Liver (tissue), 8 donors: ENCODE measurements at regions not wholly inside any gene's neighbourhood (a gene's known extent, or its start where the extent isn't known, plus 50 kb on each side); places are given as distances from the start of the nearest gene placed in this dataset.

Experiments used
- DNase-seq: peaks from one replicate; pipeline ENCODE4 v3.0.0-alpha.2; 2017; ENCODE audit warnings: low spot score
- H3K27ac ChIP-seq, 2 donors: one replicate each; pipeline ENCODE4 v1.7.0; 2013; ENCODE audit warnings: inconsistent platforms in 2 of 2, low read length in 2 of 2, control low read depth in 1 of 2, low read depth in 1 of 2, mild to moderate bottlenecking in 1 of 2
- H3K27me3 ChIP-seq, 4 donors: one replicate each; pipeline versions ENCODE4 v1.6.1 to v1.7.0; 2013; ENCODE audit warnings: low read length in 3 of 4, inconsistent platforms in 1 of 4, mild to moderate bottlenecking in 1 of 4, moderate library complexity in 1 of 4; ENCODE audit not compliant: control insufficient read depth in 4 of 4, insufficient read depth in 4 of 4
- H3K36me3 ChIP-seq, 4 donors: one replicate each; pipeline versions ENCODE4 v1.6.1 to v1.7.0; 2013; ENCODE audit warnings: low read length in 3 of 4, mild to moderate bottlenecking in 3 of 4, low read depth in 1 of 4, moderate library complexity in 1 of 4; ENCODE audit not compliant: control insufficient read depth in 4 of 4, insufficient read depth in 3 of 4
- H3K4me1 ChIP-seq, 4 donors: one replicate each; pipeline versions ENCODE4 v1.6.1 to v1.7.0; 2013; ENCODE audit warnings: low read length in 3 of 4, mild to moderate bottlenecking in 3 of 4, moderate library complexity in 1 of 4; ENCODE audit not compliant: control insufficient read depth in 4 of 4, insufficient read depth in 4 of 4
- H3K4me3 ChIP-seq, 3 donors: one replicate each; pipeline versions ENCODE4 v1.6.1 to v1.7.0; 2013; ENCODE audit warnings: low read length in 3 of 3, control low read depth in 1 of 3, low read depth in 1 of 3, mild to moderate bottlenecking in 1 of 3
- H3K9ac ChIP-seq, 2 donors: one replicate each; pipeline ENCODE4 v1.7.0; 2013; ENCODE audit warnings: low read length in 2 of 2, mild to moderate bottlenecking in 2 of 2, moderate library complexity in 2 of 2, control low read depth in 1 of 2, low read depth in 1 of 2
- H3K9me3 ChIP-seq, 4 donors: one replicate each; pipeline versions ENCODE4 v1.6.1 to v1.7.0; 2013; ENCODE audit warnings: low read length in 3 of 4; ENCODE audit not compliant: control insufficient read depth in 4 of 4
- ATF3 ChIP-seq: IDR thresholded peaks from 2 replicates; pipeline ENCODE4 v1.6.1; 2016; ENCODE audit warnings: antibody characterized with exemption
- CTCF ChIP-seq: fragments of 150-350 bp; IDR thresholded peaks from 2 replicates; pipeline ENCODE4 v1.5.1; 2017; ENCODE audit warnings: improper control_type of control experiment, low read depth, low read length; ENCODE audit not compliant: missing input control
- EGR1 ChIP-seq, 2 donors: IDR thresholded peaks; 2 replicates each; pipeline ENCODE4 v1.6.1; 2016 to 2018; ENCODE audit warnings: antibody characterized with exemption in 2 of 2, low read depth in 2 of 2
- FOXA1 ChIP-seq: IDR thresholded peaks from 2 replicates; pipeline ENCODE4 v1.6.1; 2016; ENCODE audit warnings: antibody characterized with exemption
- FOXA2 ChIP-seq: IDR thresholded peaks from 2 replicates; pipeline ENCODE4 v1.6.1; 2016; ENCODE audit warnings: antibody characterized with exemption
- GABPA ChIP-seq, 2 donors: IDR thresholded peaks in 1 of 2; conservative IDR thresholded peaks in 1 of 2; 2 replicates each; pipeline ENCODE4 v1.6.1; 2016; ENCODE audit warnings: antibody characterized with exemption in 2 of 2, mild to moderate bottlenecking in 1 of 2, moderate library complexity in 1 of 2
- HNF4A ChIP-seq, 2 donors: conservative IDR thresholded peaks; 2 replicates each; pipeline ENCODE4 v1.6.1; 2016; ENCODE audit warnings: antibody characterized with exemption in 2 of 2, mild to moderate bottlenecking in 2 of 2
- HNF4G ChIP-seq: IDR thresholded peaks from 2 replicates; pipeline ENCODE4 v1.6.1; 2016; ENCODE audit warnings: antibody characterized with exemption
- JUND ChIP-seq, 2 donors: IDR thresholded peaks; 2 replicates each; pipeline ENCODE4 v1.6.1; 2016; ENCODE audit warnings: antibody characterized with exemption in 2 of 2
- MAX ChIP-seq: IDR thresholded peaks from 2 replicates; pipeline ENCODE4 v1.6.1; 2016; ENCODE audit warnings: antibody characterized with exemption
- NR2F2 ChIP-seq: IDR thresholded peaks from 2 replicates; pipeline ENCODE4 v1.6.1; 2016; ENCODE audit warnings: antibody characterized with exemption
- RAD21 ChIP-seq, 2 donors: IDR thresholded peaks; 2 replicates each; pipeline ENCODE4 v1.6.1; 2016; ENCODE audit warnings: antibody characterized with exemption in 2 of 2, mild to moderate bottlenecking in 2 of 2
- REST ChIP-seq: IDR thresholded peaks from 2 replicates; pipeline ENCODE4 v1.6.1; 2016; ENCODE audit warnings: antibody characterized with exemption, mild to moderate bottlenecking
- RXRA ChIP-seq, 2 donors: IDR thresholded peaks; 2 replicates each; pipeline ENCODE4 v1.6.1; 2017 to 2018; ENCODE audit warnings: antibody characterized with exemption in 2 of 2, mild to moderate bottlenecking in 1 of 2
- SP1 ChIP-seq: IDR thresholded peaks from 2 replicates; pipeline ENCODE4 v1.6.1; 2018; ENCODE audit warnings: antibody characterized with exemption, mild to moderate bottlenecking
- TAF1 ChIP-seq: conservative IDR thresholded peaks from 2 replicates; pipeline ENCODE4 v1.6.1; 2016; ENCODE audit warnings: antibody characterized with exemption, mild to moderate bottlenecking
- YY1 ChIP-seq: IDR thresholded peaks from 2 replicates; pipeline ENCODE4 v1.6.1; 2016; ENCODE audit warnings: antibody characterized with exemption, mild to moderate bottlenecking
- ZBTB33 ChIP-seq: IDR thresholded peaks from 2 replicates; pipeline ENCODE4 v1.6.1; 2016; ENCODE audit warnings: antibody characterized with exemption
- WGBS: extraction: QIAGEN DNeasy Blood & Tissue Kit; methylation state at CpG from one replicate; pipeline ENCODE4 v1.1.7; 2013; 5-methylcytosine and 5-hydroxymethylcytosine counted together
- donor health status: healthy.
- donor health status: healthy.
- donor health status: healthy.
- donor health status: healthy.
- donor health status: healthy.

GRCh38 chr1:221230605-221231004, 351.4 kb downstream of the HLX start:
- DNase-seq, result no peak

GRCh38 chr1:221234791-221235190, 355.5 kb downstream of the HLX start:
- H3K27me3 ChIP-seq, result no peaks in the 10 kb centered on the region
- H3K4me1 ChIP-seq, result peaks cover 0 to 4% (median 2%) of the 10 kb centered on the region in 4 donors
- TF ChIP-seq RXRA (IDR thresholded peaks at IDR 0.05), result no peak
- no peak for TF ChIP-seq SP1
- TF ChIP-seq TAF1, result no peak
- no peak for TF ChIP-seq EGR1 (IDR thresholded peaks at IDR 0.05; ENCODE audit: low read depth in 2 of 2)
- no peak for TF ChIP-seq FOXA1
- TF ChIP-seq YY1, result no peak
- no peak for TF ChIP-seq CTCF
- no peak for TF ChIP-seq HNF4G
- TF ChIP-seq RAD21 (IDR thresholded peaks at IDR 0.05), result no peak
- TF ChIP-seq GABPA (IDR thresholded peaks at IDR 0.05 in 1 of 2, conservative IDR thresholded peaks at IDR 0.05 in 1 of 2), result no peak
- H3K9ac ChIP-seq, result no peak overlapping the region
- no peak overlapping the region for H3K27ac ChIP-seq
- H3K4me3 ChIP-seq, result no peak overlapping the region
- 80% methylated on average over 2 of the region's 2 CpGs for WGBS
- no peaks in the 10 kb centered on the region for H3K9me3 ChIP-seq
- DNase-seq, result no peak
- no peaks in the 10 kb centered on the region for H3K36me3 ChIP-seq

More at GRCh38 chr1:221230605-221231004, 351.4 kb downstream of the HLX start:
- Histone ChIP-seq H3K27ac (no peak overlapping the region), H3K4me1 (peaks cover 0 to 4% (median 2%) of the 10 kb centered on the region in 4 donors), H3K4me3 (no peak overlapping the region), H3K36me3 (no peaks in the 10 kb centered on the region), H3K9me3 (no peaks in the 10 kb centered on the region), H3K27me3 (no peaks in the 10 kb centered on the region), H3K9ac (no peak overlapping the region)
- 32% methylated on average over 1 of the region's 1 CpG for WGBS
- TF ChIP-seq ATF3, result peak; percentile 35
- peak; percentile 29 to 60 for TF ChIP-seq RAD21 (IDR thresholded peaks at IDR 0.05)
- TF ChIP-seq NR2F2, result peak; percentile 71
- peak; percentile 89 to 96 for TF ChIP-seq RXRA (IDR thresholded peaks at IDR 0.05)
- peak; percentile 16 for TF ChIP-seq FOXA1
- peak; percentile 78 for TF ChIP-seq SP1
- no peak for TF ChIP-seq HNF4G
- TF ChIP-seq REST, result no peak
- peak; percentile 23 to 35 for TF ChIP-seq JUND (IDR thresholded peaks at IDR 0.05)
- peak; percentile 48 to 66 for TF ChIP-seq EGR1 (IDR thresholded peaks at IDR 0.05; ENCODE audit: low read depth in 2 of 2)
- TF ChIP-seq HNF4A (conservative IDR thresholded peaks at IDR 0.05), result peak; percentile 48 to 66
- TF ChIP-seq ZBTB33, result no peak
- peak; percentile 14 for TF ChIP-seq FOXA2
- TF ChIP-seq GABPA (IDR thresholded peaks at IDR 0.05 in 1 of 2, conservative IDR thresholded peaks at IDR 0.05 in 1 of 2), result peak in 1 of 2 donors; percentile 27
- peak; percentile 89 for TF ChIP-seq MAX
